Endothelial cell of umbilical vein (primary cell): ENCODE measurements at regions not wholly inside any gene's neighbourhood (a gene's known extent, or its start where the extent isn't known, plus 50 kb on each side); places are given as distances from the start of the nearest gene placed in this dataset.

Experiments used
- BruUV-seq: library from RNA; stranded (reverse); fragments of 400-500 nt; replicated peaks from 2 replicates; lab custom pipeline; 2021; lab: Mats Ljungman, UMichigan
- CTCF ChIA-PET: fragments of 300-600, 350-600 bp; sonication (Branson Sonifier 250); formaldehyde crosslinking; loops from one replicate; lab custom pipeline; 2021; ENCODE audit warnings: antibody characterized with exemption, inconsistent platforms; lab: Charles Lee
- POLR2A ChIA-PET: fragments of 300-600, 350-600 bp; sonication (Branson Sonifier 250); formaldehyde crosslinking; loops from one replicate; lab custom pipeline; 2021; ENCODE audit warnings: antibody characterized with exemption, inconsistent platforms; lab: Charles Lee
- DNase-seq: peaks from one replicate; pipeline ENCODE4 v3.0.0-alpha.2; 2011; ENCODE audit warnings: low read depth, low spot score
- FAIRE-seq: peaks from 2 replicates; lab custom pipeline; 2011; peaks lifted over from hg19 to GRCh38; lab: Jason Lieb, UNC
- H2AFZ ChIP-seq: 2 replicates; pipeline ENCODE4 v1.6.0; 2012; ENCODE audit warnings: low read depth, low read length, control low read depth, inconsistent platforms
- H3K27ac ChIP-seq: 2 replicates; pipeline ENCODE4 v1.5.1; 2011; ENCODE audit warnings: low read depth, mild to moderate bottlenecking, control low read depth, low read length, moderate library complexity; ENCODE audit not compliant: insufficient read depth
- H3K27me3 ChIP-seq, 2 experiments: 2 replicates each; pipeline versions ENCODE4 v1.6.0 to v1.6.1; 2011; ENCODE audit warnings: low read length in 2 of 2, mixed read lengths in 1 of 2; ENCODE audit not compliant: control insufficient read depth in 2 of 2, insufficient read depth in 2 of 2
- H3K36me3 ChIP-seq, 2 experiments: 2 replicates in 1 of 2; 3 replicates in 1 of 2; pipeline ENCODE4 v1.5.1; 2011; ENCODE audit warnings: low read length in 2 of 2, mild to moderate bottlenecking in 1 of 2, moderate library complexity in 1 of 2; ENCODE audit not compliant: control insufficient read depth in 2 of 2, insufficient read depth in 2 of 2; ENCODE audit errors: extremely low read depth in 1 of 2
- H3K4me1 ChIP-seq: 3 replicates; pipeline ENCODE4 v1.5.1; 2011; ENCODE audit warnings: mild to moderate bottlenecking, low read length; ENCODE audit not compliant: control insufficient read depth, insufficient read depth; ENCODE audit errors: extremely low read depth
- H3K4me2 ChIP-seq: 2 replicates; pipeline ENCODE4 v1.6.1; 2011; ENCODE audit warnings: low read length, control low read depth, mixed read lengths; ENCODE audit not compliant: insufficient read depth
- H3K4me3 ChIP-seq, 3 experiments: fragments of 200-600 bp in 1 of 3; sonication (generic), shearing (Covaris generic) in 1 of 3; replicated peaks in 1 of 3; 2 replicates each; pipeline ENCODE4 v1.5.1; 2011 to 2016; ENCODE audit warnings: control low read depth in 3 of 3, low read length in 3 of 3, mild to moderate bottlenecking in 2 of 3, inconsistent platforms in 1 of 3, low read depth in 1 of 3, moderate library complexity in 1 of 3; ENCODE audit not compliant: insufficient read depth in 1 of 3
- H3K79me2 ChIP-seq: 2 replicates; pipeline ENCODE4 v1.6.0; 2012; ENCODE audit warnings: low read length, inconsistent platforms; ENCODE audit not compliant: control insufficient read depth, insufficient read depth
- H3K9ac ChIP-seq: replicated peaks from 2 replicates; pipeline ENCODE3; 2011; ENCODE audit warnings: low read length, control low read depth; ENCODE audit not compliant: insufficient read depth; ENCODE audit errors: extremely low read depth
- H3K9me1 ChIP-seq: replicated peaks from 3 replicates; pipeline ENCODE4 v1.6.0; 2011; ENCODE audit warnings: mild to moderate bottlenecking, low read length; ENCODE audit not compliant: control insufficient read depth, insufficient read depth; ENCODE audit errors: extremely low read depth
- H3K9me3 ChIP-seq: replicated peaks from 2 replicates; pipeline ENCODE4 v1.5.1; 2012; ENCODE audit warnings: low read length, inconsistent platforms; ENCODE audit not compliant: control insufficient read depth, insufficient read depth
- H4K20me1 ChIP-seq: replicated peaks from 2 replicates; pipeline ENCODE3; 2011; ENCODE audit warnings: mild to moderate bottlenecking, low read length; ENCODE audit not compliant: control insufficient read depth, insufficient read depth; ENCODE audit errors: extremely low read depth
- CTCF ChIP-seq, 2 donors: IDR thresholded peaks; 1 replicate in 1 of 2; 2 replicates in 1 of 2; pipeline ENCODE4 v1.5.1; 2011; ENCODE audit warnings: low read length in 2 of 2, mild to moderate bottlenecking in 2 of 2, moderate library complexity in 2 of 2, control low read depth in 1 of 2, inconsistent platforms in 1 of 2, low read depth in 1 of 2; ENCODE audit not compliant: insufficient read depth in 1 of 2; ENCODE audit errors: extremely low read depth in 1 of 2
- EZH2 ChIP-seq: IDR thresholded peaks from 2 replicates; pipeline ENCODE4 v1.6.1; 2012; ENCODE audit warnings: borderline replicate concordance, low read depth, mild to moderate bottlenecking, moderate library complexity, low read length, inconsistent platforms; ENCODE audit not compliant: severe bottlenecking
- FOS ChIP-seq: IDR thresholded peaks from 2 replicates; pipeline ENCODE4 v1.6.1; 2011; ENCODE audit warnings: mild to moderate bottlenecking, low read length, moderate library complexity, borderline replicate concordance; ENCODE audit not compliant: insufficient read depth
- GATA2 ChIP-seq: IDR thresholded peaks from 2 replicates; pipeline ENCODE4 v1.7.0; 2011; ENCODE audit warnings: low read depth, mild to moderate bottlenecking, moderate library complexity, mixed read lengths, low read length; ENCODE audit not compliant: insufficient read length, insufficient read depth
- JUN ChIP-seq: IDR thresholded peaks from 2 replicates; pipeline ENCODE4 v1.6.1; 2011; ENCODE audit warnings: borderline replicate concordance, low read depth; ENCODE audit not compliant: insufficient read length, insufficient read depth
- MAX ChIP-seq: IDR thresholded peaks from 2 replicates; pipeline ENCODE4 v1.6.1; 2011; ENCODE audit not compliant: insufficient read depth, insufficient read length
- MYC ChIP-seq: IDR thresholded peaks from one replicate; pipeline ENCODE4 v1.6.1; 2011; ENCODE audit warnings: mild to moderate bottlenecking, low read depth, low read length
- POLR2A ChIP-seq: IDR thresholded peaks from 2 replicates; pipeline ENCODE4 v1.6.1; 2012; ENCODE audit warnings: low read depth, mild to moderate bottlenecking, control low read depth, low read length
- POLR2AphosphoS5 ChIP-seq: IDR thresholded peaks from 2 replicates; pipeline ENCODE4 v1.6.1; 2012; ENCODE audit warnings: low read depth, mild to moderate bottlenecking, control low read depth, low read length, moderate library complexity; ENCODE audit not compliant: insufficient read depth
- dilution Hi-C: fragments of 300-500 bp; cut with MboI; formaldehyde crosslinking; loops from one replicate; pipeline ENCODE4 v1.15.0; 2019; ENCODE audit warnings: low sequenced_read_pairs; ENCODE audit not compliant: extremely low pct_ligation_motif_present
- intact Hi-C: fragments of 100-400 bp; cut with micrococcal nuclease; formaldehyde crosslinking; loops from one replicate; pipeline ENCODE4 v1.10.0; 2022

- no peak overlapping the region for H3K27ac ChIP-seq
- no peaks in the 10 kb centered on the region for H3K9me3 ChIP-seq
- intact Hi-C loops (no loop called here), dilution Hi-C loops (no loop called here)
- POLR2A ChIA-PET: no interaction called here
- H3K36me3 ChIP-seq: no peaks in the 10 kb centered on the region
- TF ChIP-seq JUN (no peak), MYC (no peak), FOS (no peak), GATA2 (no peak), MAX (no peak), CTCF (IDR thresholded peaks at IDR 0.05; ENCODE audit: extremely low read depth in 1 of 2, insufficient read depth in 1 of 2, low read depth in 1 of 2, low read length in 2 of 2) (no peak), POLR2AphosphoS5 (no peak), EZH2 (no peak), POLR2A (no peak)
- H3K9ac ChIP-seq: no peak overlapping the region
- no TSS peak for BruUV-seq
- H3K4me2 ChIP-seq: no peak overlapping the region
- no peaks in the 10 kb centered on the region for H4K20me1 ChIP-seq
- no peak overlapping the region for H3K4me3 ChIP-seq
- H3K27me3 ChIP-seq: no peaks in the 10 kb centered on the region
- no peaks in the 10 kb centered on the region for H3K9me1 ChIP-seq
- no peak for FAIRE-seq
- CTCF ChIA-PET: interaction anchor here (0.9 kb wide), 1 partner anchor 481 kb away, joined by 3 read pairs; no protein-coding TSS in a partner anchor
- H3K4me1 ChIP-seq: no peaks in the 10 kb centered on the region
- H2AFZ ChIP-seq: no peak overlapping the region
- no peaks in the 10 kb centered on the region for H3K79me2 ChIP-seq
- DNase-seq: no peak
Observed at GRCh38 chr3:144197116-144197515, 225.5 kb downstream of the DIPK2A start.
